GM13976 (cell line): ENCODE measurements at regions not wholly inside any gene's neighbourhood (a gene's known extent, or its start where the extent isn't known, plus 50 kb on each side); places are given as distances from the start of the nearest gene placed in this dataset.

Experiments used
- DNase-seq: peaks from one replicate; pipeline ENCODE4 v3.0.0; 2012; ENCODE audit warnings: low spot score
- in situ Hi-C: fragments of 300-500 bp; cut with MboI; formaldehyde crosslinking; loops from one replicate; pipeline ENCODE4 v1.12.0; 2022; ENCODE audit warnings: low sequenced_read_pairs, mixed read lengths, inconsistent platforms; ENCODE audit not compliant: unreplicated experiment
- TF ChIP-seq, protein P1 (sequence below): IDR thresholded peaks from 2 replicates; pipeline ENCODE4 v1.5.1; 2012; ENCODE audit warnings: borderline replicate concordance, mild to moderate bottlenecking; ENCODE audit not compliant: insufficient read depth; ENCODE audit errors: extremely low read depth, missing control alignments, control extremely low read depth

DNA sequence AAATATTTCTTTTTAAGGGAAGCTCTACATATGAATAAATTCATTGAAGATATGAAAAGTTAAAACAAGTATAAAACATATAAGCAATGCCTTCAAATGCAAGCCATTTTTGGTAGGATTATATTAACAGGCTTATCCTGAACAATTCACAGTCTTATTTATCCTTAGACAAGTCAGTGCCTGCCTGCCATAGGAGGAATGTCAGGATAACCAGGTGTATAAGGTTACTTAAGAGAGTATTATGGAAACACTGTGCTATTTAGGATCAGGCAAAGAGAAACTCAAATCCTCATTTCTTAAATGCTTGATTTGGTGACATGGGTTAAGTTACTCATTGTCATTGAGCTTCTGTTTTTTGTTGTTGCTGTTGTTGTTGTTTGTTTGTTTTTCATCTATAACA is 2029.9 kb upstream of the AGA start:
- in situ Hi-C loops: no loop called here
- no peak for DNase-seq
- TF ChIP-seq, protein P1, sequence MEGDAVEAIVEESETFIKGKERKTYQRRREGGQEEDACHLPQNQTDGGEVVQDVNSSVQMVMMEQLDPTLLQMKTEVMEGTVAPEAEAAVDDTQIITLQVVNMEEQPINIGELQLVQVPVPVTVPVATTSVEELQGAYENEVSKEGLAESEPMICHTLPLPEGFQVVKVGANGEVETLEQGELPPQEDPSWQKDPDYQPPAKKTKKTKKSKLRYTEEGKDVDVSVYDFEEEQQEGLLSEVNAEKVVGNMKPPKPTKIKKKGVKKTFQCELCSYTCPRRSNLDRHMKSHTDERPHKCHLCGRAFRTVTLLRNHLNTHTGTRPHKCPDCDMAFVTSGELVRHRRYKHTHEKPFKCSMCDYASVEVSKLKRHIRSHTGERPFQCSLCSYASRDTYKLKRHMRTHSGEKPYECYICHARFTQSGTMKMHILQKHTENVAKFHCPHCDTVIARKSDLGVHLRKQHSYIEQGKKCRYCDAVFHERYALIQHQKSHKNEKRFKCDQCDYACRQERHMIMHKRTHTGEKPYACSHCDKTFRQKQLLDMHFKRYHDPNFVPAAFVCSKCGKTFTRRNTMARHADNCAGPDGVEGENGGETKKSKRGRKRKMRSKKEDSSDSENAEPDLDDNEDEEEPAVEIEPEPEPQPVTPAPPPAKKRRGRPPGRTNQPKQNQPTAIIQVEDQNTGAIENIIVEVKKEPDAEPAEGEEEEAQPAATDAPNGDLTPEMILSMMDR: no peak

DNA sequence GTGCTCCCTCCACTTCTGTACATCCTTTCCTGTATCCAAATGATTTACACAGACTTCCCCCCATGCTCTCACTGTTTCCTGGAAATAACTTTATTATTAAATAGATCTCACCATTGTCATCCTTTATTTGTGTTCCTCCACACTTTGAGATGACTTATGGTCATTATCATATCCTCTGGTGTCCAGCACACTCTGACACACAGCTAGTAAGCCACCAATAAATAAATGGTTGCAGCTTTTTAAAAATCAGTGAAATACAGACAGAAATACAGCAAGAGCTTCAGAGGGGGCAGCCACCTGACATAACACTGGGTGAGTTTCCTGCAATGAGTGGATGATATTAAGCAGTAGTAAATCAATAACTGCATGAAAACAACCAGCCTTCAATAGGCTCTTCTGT is 2036.4 kb upstream of the AGA start:
- in situ Hi-C loops: no loop called here
- TF ChIP-seq, protein P1: no peak
- no peak for DNase-seq

DNA sequence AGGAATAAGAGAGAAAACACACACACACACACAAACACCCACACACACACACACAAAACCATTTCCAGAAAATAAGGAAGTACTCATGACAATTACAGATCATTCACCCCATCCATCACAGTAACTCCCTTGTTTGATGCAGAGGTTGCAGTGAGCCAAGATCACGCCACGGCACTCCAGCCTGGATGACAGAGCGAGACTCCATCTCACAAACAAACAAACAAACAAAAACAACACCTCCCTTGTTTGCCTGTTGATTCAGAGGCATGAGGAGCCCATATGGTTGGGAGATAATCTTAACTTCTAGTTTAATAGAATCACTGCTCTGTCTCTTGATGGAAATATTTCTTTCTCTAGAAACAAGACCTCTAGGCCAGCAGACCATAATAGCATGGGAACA is 2043.5 kb upstream of the AGA start:
- in situ Hi-C loops: no loop called here
- TF ChIP-seq, protein P1: no peak

DNA sequence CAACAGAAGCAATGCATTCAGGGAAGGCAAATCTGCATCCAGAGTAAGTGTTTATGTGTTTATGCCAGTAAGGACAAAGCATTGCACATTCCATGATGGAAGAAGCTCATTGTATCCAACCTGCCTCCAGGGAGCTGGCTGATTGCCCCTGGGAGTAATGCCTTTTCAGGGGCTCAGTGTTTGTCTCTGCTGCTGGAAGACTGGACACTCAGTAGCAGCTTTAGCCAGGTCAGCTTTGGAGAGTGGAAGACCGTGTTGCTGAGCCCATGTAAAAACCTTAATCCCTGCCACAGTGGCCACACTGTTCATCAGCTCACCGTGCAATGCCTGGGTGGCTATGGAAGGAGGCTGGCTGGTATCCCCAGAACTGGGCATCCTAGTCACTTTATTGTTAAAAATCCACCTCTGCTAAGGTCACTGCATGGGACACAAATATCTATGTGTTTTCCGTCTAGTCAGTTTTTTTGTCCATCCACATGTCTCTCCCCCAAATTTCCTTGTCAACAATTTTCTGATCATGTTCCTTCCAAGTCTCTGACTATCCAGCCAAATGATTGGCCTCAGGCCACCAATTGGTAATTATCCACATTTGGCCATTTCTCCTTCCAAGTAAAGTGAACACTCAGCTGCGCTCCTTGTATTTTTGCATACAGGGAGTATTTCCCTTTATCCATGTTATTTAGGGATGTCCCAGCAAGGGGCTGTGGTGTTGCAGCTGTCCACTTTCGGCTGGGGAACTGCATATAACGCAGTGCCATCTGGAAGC is 2044.5 kb upstream of the AGA start:
- no peak for DNase-seq
- TF ChIP-seq, protein P1: no peak
- in situ Hi-C loops: no loop called here

More for the DNA sequence above, 2043.5 kb upstream of the AGA start:
- DNase-seq: no peak

DNA sequence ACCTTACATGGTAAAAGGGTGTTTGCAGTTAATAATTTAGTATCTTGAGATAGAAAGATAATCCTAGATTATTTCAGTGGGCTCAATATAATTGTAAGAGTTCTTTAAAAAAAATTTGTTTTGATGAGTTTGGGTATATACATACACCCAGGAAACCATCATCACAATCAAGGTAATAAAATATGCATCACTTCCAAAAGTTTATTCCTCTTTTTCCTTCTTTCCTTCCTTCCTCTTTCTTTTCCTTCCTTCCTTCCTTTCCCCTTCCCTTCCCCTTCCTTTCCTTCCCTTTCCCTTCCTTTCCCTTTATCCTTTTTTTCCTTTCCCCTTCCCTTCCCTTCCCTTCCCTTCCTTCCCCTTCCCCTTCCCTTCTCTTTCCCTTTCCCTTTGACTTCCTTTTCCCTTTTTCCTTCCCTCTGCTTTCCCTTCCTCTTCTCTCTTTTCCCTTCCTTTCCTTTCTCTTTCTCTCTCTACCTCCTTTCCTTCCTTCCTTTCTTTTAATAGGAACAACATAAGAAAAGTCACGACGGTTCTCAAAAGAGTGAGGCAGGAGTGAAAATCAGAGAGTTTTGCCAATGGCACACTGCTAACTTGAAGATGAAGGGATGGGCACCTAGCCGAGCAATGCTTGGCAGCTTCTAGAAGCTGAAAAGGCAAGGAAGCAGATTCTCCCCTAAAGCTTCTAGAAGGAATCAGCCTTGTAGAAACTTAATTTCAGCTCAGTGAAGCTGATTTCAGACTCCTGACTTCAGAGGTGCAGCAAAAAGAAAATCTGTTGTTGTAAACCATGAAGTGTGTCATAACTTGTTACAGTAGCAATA is 2050.2 kb upstream of the AGA start:
- TF ChIP-seq, protein P1: no peak
- in situ Hi-C loops: no loop called here
- no peak for DNase-seq

DNA sequence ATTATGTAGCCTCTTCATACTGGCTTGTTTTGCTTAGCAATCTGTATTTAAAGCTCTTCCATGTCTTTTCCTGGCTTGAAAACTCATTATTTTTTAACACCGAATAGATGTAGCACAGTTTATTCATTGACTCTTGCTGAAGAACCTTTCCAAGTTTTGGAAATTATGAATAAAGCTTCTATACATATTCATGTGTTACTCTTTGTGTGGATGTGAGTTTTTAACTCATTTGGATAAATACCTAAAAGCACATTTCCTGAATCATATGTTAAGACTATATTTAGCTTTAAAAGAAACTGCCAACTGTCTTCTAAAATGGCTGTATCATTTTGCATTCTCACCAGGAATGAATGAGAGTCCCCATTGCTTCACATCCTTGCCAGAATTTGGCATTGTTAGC is 2061.7 kb upstream of the AGA start:
- TF ChIP-seq, protein P1: no peak
- in situ Hi-C loops: no loop called here
- no peak for DNase-seq
